Activated T-cell treated with anti-CD3 and anti-CD28 coated beads for 4 hours (primary cell): ENCODE measurements at regions not wholly inside any gene's neighbourhood (a gene's known extent, or its start where the extent isn't known, plus 50 kb on each side); places are given as distances from the start of the nearest gene placed in this dataset.

Source experiments
- DNase-seq: peaks from one replicate; pipeline ENCODE4 v3.0.0-alpha.2; 2020

DNA sequence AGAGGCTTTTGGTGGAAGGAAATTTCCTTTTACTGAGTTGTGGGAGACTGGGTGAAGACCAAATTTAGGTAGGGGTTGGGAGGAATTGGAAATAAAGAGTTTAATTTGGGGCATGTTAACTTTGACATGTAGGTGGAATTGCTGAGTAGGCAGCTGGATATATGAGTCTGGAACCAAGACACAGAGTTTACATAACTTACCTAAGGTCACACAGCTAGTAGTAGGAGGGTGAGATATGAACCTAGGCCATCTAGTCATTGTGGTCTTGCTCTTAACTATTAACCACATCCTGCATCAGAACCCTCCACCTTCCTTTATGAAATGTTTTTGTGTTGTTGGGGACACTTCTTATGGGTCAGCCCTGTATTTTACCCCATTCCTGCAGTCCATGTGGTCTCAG, 113.1 kb downstream of the ICOS start:
- no peak for DNase-seq

DNA sequence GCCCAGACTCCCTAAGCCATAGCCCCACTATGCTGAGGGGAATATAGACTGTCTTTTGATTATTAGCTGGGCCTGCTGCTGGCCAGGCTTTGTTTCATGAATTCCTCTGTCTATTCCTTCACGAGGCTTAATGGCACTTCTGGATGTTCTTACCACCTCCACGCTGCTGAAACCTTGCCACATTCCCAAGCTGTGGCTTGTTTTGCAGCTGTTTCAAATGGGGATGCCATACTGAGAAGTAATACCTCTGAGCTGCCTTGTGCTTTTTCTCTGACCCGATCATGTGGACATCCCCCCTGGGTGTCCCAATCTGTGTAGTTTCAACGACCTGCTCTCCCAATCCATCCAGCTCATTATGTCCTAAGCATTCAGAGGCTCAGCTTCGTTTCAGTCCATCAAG, 114.1 kb downstream of the ICOS start:
- no peak for DNase-seq

DNA sequence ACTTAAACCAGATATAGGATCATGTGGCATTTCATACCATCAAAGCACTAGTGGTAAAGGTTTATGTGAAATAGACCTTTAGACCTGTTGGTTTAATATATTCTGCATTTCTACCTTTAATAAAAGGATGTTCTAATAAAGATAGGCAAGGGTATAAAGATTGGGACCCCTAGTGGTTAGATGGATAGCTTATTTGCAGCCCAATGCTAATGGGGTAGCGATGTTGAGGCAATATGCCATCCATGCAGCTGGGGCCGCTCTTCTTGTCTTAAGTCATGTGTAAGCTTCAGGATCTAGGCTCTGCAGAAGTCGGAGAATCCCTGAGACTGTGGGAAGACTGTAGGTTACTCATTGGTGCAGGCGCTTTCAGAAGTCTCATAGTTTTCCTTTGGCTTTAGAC, 114.9 kb downstream of the ICOS start:
- DNase-seq = no peak

DNA sequence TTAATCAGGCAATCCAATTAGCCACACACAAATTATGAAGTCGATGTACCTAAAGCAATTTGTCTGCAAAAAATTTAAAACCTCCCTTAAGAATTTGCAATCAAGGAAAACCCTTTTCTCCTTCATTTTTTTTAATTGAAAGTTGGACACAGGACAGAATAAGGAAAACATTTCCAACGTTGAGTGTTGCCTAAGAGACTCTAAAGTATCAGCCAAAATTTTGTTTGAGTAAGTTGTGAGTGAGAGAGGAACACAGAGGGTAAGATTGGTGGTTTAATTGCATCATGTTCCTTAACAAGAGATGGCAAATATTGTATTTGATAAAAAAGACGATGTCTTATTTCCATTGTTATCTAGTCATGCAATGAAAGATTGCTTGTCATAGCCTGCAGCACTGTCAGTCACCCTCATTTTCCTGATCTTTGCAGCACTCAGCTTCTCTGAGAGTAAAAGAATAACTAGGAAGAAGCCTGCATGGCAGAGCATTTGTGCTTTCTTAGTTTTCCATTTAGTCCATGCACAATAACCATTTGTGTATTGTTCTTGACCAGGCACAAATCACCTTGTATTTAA, 115.5 kb downstream of the ICOS start:
- no peak for DNase-seq

DNA sequence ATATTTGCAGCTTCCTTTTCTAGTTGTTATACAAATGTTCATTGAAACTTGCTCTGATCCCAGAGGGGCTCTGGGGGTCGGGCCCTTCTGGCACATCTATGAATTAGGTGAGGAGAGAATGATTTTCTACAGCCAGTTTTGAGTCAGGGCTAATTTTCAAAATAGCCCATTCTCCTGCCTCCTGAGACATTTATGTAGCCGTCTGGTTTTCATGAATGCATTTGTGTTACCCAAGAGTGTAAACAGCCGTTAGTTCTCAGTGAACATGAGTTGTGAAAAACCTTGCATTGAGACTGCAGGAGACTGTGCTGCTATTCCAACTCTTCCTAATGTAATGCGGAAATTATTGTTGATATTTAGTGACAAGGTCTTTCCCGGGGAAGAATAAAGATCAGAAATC, 122.5 kb downstream of the ICOS start:
- DNase-seq = no peak

DNA sequence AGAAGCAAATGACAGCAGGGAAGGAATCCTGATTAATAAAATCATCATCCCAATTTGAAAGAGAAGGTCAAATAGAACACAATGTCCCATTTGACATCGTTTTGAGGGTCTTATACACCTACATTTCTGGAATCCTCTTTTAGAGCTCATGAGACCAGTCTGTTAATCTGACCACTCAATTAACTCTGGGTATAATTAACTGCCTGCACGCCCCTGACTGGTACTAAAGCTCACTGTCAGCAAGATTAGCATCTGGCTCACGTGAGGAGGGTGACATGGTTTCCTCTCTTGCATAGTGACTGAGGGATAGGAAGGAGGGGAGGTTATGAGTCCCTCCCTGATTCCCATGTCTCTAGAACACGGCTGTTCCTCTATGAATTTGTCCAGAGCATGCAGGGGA, 124.3 kb downstream of the ICOS start:
- no peak for DNase-seq

DNA sequence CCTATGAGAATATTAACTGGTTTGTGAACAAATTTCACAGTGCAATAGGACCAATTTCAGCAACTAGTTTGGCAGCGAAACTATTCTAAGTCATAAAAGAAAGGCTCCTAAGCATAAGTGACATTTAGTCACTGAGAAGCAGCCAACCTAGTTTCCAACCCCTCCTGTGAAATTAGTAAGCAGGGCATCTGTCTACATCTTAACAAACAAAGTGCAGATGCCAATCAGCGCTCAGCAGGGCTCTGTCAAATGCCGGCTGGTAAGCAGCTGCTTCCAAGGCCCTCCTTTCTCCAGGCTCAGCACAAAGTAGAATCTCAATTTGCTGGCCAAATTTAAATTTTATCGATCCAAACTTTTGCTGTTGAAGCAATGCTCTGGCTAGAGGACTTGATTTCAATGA, 124.7 kb downstream of the ICOS start:
- DNase-seq = no peak

DNA sequence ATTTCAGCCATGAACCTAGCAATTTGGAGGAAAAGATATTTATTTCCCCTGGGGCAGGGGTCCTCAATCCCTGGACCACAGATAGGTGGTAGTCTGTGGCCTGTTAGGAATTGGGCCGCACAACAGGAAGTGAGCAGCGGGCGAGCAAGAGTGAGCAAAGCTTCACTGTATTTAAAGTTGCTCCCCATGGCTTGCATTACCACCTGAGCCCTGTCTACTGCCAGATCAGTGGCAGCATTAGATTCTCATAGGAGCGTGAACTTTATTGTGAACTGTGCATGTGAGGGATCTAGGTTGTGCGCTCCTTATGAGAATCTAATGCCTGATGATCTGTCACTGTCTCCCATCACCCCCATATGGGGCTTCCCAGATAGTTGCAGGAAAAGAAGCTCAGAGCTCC, 127.6 kb downstream of the ICOS start:
- DNase-seq = no peak

DNA sequence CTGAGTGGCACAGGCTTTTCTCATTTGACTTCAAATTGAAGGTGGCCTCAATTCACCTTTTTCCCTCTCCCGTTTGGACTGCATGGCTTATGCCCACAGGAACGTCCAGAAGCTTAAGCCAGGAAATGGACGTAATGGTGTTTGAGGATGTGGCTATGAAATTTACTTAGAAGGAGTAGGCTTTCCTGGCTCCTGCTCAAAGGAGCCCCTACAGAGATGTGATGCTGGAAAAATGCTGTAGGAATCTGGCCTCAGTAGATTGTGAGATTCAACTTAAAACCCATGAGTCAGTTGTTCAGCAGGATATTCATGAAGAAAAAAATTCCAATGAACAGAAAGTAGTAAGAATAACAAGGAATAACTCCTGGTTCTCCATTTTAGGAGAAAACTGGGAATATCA, 129.0 kb downstream of the ICOS start:
- no peak for DNase-seq

DNA sequence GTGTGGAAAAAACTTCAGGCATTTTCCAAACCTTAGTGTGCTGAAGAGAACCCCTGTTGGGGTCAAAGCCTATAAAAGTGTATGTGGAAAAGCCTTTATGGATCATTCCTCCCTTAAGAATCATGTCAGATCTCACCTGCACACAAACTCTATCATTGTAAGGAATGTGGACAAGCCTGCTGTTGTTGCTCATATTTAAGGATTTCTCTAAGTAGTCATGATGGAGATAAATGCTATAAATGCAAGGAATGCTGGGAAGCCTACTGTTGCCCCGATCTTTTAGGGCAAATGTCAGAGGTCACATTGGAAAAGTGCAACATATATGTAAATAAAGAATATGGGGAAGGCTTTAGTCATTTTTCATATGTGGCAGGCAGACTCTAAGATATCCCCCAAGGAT, 129.5 kb downstream of the ICOS start:
- no peak for DNase-seq

DNA sequence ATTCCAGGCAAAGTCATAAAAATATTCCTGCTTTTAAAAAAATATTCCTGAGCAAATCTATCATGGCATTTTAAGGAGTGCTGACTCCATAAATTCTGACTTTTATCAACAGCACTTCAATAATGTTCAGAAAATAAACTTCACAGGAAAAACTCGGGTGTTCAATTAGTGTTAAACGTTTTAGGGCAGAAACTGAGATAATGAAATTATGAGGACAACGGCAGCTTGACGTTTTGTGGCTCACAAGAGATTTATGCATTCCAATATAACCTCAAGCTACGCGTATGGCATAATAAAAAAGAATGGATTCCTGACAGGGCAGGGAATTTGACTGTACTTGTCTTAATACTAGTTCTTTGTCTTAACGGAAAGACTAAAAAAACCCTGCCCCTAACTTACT, 133.2 kb downstream of the ICOS start:
- no peak for DNase-seq

DNA sequence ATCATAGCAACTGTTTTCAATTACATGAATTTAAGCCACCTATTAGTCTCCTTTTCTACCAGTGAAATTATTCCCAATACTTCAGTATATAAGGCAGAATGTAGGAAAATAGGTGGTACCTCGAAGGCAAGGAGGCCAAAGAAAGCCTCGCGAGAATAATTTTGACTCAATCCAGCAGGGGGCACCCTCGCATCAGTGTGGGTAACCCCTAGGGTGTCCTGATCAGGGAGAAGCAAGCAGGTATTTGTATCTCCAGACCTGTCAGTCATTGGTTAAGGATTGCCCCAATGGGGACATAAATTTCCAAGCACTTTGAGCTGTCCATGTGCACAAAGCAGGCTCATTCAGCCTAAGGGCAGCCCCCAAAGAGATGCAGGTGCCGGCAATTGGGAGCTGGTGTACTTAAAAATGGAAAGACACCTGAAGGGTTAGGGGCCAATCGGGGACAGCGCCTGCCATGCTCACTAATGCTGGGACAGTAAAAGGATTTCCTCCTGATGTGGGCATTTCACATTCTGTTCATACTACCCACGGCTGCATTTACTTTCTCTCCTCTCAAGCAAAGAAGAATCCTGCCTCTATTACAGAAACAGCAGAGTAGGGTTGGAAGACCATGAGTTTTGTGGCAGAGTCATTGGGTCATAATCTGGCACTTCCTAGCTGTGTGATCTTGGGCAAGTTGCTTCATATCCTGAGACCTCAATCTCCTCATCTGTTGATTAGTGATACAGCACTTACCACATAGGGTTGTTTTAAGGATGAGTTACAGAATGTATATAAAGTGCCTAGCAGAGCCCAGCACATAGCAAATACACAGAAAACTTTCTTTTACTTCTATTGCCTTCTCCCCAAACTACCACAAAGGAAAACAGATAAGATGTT, 136.1 kb downstream of the ICOS start:
- peak; percentile 62 for DNase-seq

DNA sequence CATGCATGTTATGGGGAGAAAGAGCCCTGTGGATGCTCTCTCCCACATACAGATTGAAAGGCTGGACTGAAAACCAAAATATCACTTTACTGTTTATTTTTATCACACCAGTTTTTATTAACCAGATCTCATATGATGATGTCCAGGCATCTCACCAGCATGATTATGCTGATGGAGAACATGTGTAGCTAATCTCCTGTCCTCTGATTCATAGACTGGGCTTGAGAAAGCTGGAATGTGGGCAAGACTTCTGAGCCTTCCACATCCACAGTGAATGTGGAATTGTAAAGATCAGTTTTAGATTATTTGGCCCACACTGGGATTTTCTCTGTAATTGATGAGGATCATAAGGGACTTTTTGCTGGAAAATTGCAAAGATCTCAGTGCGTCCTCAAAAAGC, 137.9 kb downstream of the ICOS start:
- no peak for DNase-seq

DNA sequence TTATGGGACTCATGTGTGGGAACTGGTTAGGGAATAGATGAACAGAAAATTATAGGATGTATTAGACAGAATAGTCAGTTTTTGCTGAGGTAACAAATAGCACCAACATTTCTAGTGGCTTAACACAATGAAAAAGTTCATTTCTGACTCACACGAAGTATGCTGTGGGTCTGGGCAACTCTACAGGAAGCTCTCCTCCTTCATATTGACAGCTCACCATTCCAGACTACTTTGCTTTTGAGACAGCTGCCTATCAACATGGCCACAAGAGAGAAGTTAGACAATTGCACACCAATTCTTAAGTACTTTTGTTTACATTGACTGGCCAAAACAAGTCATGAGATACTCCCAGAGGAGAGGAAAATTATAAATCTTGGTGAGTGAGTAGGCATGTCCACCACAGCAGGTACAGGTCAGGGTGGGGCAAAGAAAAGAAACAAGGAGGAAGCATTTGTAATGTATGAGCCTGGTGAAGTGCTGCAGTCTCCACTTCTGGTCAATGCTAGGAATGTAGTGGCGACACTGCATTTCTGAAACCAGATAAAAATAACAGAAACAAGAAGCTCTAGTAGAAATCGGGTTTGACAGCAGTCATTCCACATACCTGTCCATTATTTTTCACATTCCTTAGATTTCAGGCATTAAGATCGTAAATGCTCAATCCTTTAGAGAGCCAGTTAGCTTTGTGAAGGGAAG, 141.6 kb downstream of the ICOS start:
- DNase-seq = no peak

DNA sequence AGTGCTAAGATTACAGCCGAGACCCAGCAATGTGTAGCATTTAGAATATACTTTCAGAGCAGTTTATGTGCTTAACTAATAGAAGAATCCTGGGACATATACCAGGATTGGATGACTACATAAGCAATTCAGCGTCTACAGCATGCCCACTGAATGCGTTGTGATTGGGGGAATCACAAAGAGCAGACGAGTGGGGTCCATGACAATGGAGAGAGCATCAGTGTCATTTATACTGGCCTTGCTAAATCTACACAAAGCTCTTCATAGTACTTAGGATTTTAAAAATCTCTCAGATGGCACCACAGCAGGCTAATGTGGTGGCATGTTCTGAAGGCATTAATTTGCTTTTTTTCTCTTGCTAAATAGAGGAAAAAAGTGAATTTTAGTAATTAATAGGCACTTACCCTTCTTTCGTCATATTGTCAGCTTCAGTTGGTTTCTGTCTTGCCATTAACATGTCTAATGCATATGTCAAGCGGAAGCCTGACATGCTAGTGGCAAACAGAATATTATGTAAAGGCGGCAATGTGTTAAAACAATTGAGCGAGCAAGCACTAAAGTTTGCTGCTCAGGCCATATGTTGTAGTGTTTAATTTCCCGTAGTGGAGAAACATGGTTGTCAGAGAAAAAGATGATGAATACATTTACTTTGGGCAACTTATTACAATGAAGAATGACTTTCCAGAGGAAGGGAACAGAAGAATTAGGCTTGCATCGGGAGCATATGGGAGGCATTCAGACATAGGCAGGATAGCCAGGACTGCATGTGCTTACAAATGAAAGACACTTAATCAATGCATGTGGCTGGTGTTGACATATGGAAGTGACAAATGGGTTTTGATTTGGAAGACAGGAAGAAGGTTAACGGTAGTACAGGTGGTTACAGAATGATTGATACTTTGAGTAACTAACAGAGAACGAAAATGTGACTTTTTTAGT, 145.2 kb downstream of the ICOS start:
- no peak for DNase-seq

DNA sequence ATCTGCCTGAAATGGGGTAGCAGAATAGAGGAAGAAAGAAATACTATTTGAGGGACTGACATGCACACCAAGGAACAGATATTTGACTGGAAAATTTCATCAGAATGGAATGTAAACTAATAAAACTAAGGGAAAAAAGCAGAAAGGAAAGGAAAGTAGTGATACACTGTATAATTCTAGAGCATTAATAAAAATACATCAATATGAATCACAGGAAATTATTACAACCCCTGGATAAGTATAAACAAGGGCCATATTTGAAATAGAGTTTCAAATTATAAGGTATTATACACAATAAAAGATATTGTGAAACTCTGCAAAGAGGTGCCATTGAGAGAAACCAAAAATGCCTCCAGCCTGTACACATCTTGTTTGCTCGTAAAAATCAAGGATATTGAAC, 149.6 kb downstream of the ICOS start:
- DNase-seq = no peak

DNA sequence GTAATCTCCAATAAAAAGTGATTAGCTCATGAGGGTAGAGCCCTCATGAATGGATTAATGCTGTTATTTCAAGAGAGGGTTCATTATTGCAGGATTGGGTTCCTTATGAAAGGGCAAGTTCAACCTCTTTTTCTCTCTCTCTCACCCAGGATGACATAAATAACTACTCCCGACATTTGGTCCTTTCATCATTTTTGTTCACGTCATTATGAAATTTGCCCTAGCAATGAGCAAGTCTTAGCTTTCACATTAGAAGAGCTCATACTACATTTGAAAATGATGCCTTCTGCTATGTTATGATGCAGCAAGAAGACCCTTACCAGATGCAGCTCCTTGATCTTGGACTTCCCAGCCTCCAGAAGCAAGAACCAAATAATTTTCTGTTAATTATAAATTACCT, 152.5 kb downstream of the ICOS start:
- no peak for DNase-seq

DNA sequence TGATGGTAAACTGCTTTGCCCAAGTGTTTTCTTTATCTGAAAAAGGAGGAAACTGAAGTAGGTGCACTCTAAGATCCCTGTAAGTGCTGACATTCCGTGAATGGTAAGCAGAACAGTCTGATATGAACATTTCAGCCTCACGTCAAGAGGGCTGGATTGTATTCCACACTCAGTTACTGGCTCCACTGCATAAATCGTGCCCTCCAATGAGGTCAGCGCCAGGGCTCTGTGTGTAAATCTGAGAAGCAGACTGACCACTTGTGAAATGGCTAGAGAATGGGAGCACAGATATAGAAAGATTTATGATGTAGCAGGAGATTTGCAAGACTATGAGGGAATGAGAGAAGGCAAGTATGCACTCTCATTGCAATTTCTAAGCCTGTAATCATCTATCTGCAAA, 153.0 kb downstream of the ICOS start:
- DNase-seq = no peak

DNA sequence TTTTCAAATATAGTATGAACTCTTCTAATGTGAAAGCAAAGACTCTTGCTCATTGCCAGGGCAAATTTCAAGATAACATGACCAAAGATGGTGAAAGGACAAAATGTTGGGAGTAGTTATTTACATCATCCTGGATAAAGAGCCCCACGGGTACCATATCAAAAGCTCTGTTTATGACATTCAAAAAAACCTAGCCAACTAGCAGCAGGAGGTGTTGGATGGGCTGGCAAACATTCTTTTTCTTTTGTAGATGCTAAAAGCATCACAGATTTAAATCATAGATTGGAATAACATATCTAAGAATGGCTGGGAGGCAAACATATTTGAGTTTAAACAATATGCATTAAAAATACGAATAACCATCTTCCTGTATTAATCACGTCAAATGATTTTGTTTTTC, 153.5 kb downstream of the ICOS start:
- DNase-seq = no peak

DNA sequence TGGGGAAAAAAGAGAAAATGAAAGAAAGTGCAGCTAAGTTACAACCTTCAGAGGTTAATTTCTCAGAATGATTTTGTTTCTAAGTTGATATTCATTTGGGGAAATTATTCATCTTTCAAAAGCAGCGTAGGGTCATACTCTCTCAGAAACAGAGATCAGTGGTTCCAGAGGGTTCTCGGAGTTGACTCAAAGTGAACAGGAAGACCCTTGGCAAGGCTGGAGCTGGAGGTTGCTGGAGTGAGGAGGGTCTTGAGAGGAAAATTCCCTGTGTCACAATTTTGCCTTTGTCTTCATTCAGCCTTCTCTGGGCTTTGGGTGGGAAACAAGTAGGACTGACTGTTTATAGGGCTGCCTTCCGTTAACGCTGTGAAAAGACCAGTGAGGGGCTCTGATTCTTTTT, 168.2 kb downstream of the ICOS start:
- DNase-seq = no peak

DNA sequence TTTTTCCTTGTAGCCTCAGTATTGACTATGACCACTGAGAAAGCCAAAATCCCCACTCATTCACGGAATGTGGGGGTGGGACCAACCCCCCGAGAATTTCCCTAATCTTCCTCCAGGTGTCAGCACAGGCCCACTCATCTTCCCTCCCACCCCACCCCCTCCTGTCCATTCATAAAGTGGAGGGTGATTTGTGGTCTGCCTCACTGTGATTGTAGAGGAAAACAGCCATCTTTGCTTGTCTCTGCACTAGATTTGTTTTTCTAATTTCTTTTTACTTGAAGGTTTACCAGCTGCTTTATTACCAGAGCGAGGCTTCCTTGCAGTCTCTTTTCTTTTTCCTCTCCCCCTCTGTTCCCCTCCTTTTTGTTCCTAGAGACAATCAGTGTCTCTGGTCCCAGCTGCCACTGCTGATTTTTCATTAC, 171.8 kb downstream of the ICOS start:
- DNase-seq = peak; percentile 9

DNA sequence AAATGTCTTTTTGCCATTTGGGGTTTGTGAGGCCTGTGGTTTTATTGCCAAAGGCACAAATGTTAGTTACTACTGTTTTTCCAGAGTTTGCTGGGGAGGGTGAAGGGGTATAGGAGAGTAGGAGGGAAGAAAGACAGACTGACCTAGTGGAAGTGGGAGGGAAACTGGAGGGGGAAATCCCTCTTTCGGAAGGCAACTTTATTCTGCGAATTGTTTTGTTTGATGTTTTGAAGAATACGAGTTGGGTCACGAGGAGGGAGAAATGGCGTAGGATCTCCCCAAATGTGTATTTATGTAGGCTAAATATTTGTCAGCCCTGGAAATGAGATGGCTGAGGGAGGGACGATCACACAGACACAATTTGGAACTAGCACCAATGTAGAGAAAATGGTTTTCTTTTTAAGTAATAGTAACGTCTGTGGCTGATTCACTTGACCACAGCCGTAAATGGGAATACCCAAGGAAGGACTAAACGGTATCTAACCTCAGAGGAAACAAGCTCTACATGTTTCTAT, 172.3 kb downstream of the ICOS start:
- no peak for DNase-seq

DNA sequence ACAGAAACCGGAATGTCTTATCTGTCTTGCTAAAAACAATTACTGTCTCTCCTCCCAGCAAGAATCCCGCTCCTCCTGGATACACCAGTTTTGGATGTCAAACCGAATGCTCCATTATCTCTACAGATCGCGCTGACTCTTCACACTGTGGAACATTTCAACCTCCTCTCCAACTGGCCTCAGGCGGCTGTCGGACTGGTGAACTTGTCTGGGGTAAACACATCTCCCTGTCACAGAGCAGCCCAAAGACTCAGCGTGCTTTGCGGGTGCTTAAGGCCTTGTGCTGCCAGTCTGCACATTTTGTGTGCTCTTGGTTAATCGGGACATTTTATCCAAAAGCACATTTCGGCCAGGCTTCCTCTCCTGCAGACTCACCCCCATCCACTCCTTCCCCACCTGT, 173.1 kb downstream of the ICOS start:
- DNase-seq = no peak
